PC-9 (cell line): ENCODE measurements at regions not wholly inside any gene's neighbourhood (a gene's known extent, or its start where the extent isn't known, plus 50 kb on each side); places are given as distances from the start of the nearest gene placed in this dataset.

Experiments
- BruUV-seq: library from RNA; stranded (reverse); fragments of 400-500 nt; replicated peaks from 2 replicates; lab custom pipeline; 2021; lab: Mats Ljungman, UMichigan
- CTCF ChIA-PET: fragments of 300-600 bp; sonication (Branson Sonifier 250); formaldehyde crosslinking; loops from one replicate; lab custom pipeline; 2022; ENCODE audit warnings: antibody characterized with exemption; lab: Charles Lee
- POLR2A ChIA-PET: fragments of 300-600 bp; sonication (Branson Sonifier 250); formaldehyde crosslinking; loops from one replicate; lab custom pipeline; 2022; ENCODE audit warnings: antibody characterized with exemption; ENCODE audit not compliant: unreplicated experiment; lab: Charles Lee
- DNase-seq, 2 experiments: peaks; one replicate each; pipeline versions ENCODE4 v3.0.0 to v3.0.0-alpha.2; 2015 to 2022; ENCODE audit warnings: mixed read lengths in 1 of 2
- H2AFZ ChIP-seq: fragments of 200-600 bp; sonication (generic); 2 replicates; pipeline ENCODE4 v1.8.1; 2017; ENCODE audit warnings: antibody characterized with exemption
- H3F3A ChIP-seq: fragments of 200-600 bp; sonication (generic); 2 replicates; pipeline ENCODE4 v1.8.1; 2017; ENCODE audit warnings: antibody characterized with exemption, mild to moderate bottlenecking, low read depth; ENCODE audit not compliant: insufficient read depth
- H3K27ac ChIP-seq: fragments of 200-600 bp; sonication (generic); 2 replicates; pipeline ENCODE4 v1.6.1; 2016; ENCODE audit warnings: mixed run types
- H3K27me3 ChIP-seq: fragments of 200-600 bp; sonication (generic); 2 replicates; pipeline ENCODE4 v1.6.1; 2016; ENCODE audit warnings: low read depth, mixed run types; ENCODE audit not compliant: insufficient read depth
- H3K36me3 ChIP-seq: fragments of 200-600 bp; sonication (generic); 2 replicates; pipeline ENCODE4 v1.6.1; 2016; ENCODE audit warnings: low read depth, mixed run types
- H3K4me1 ChIP-seq: fragments of 200-600 bp; sonication (generic); replicated peaks from 2 replicates; pipeline ENCODE4 v1.6.1; 2016; ENCODE audit warnings: mixed run types; ENCODE audit not compliant: insufficient read depth
- H3K4me2 ChIP-seq: fragments of 200-600 bp; sonication (generic); 2 replicates; pipeline ENCODE4 v1.6.1; 2017; ENCODE audit warnings: mixed run types
- H3K4me3 ChIP-seq: fragments of 200-600 bp; sonication (generic); 2 replicates; pipeline ENCODE4 v1.6.1; 2016; ENCODE audit warnings: mixed run types
- H3K79me2 ChIP-seq: fragments of 200-600 bp; sonication (generic); 2 replicates; pipeline ENCODE4 v1.6.1; 2017; ENCODE audit warnings: low read depth, mixed run types
- H3K9me2 ChIP-seq: fragments of 200-600 bp; sonication (generic); 2 replicates; pipeline ENCODE4 v1.8.1; 2017; ENCODE audit warnings: mild to moderate bottlenecking; ENCODE audit not compliant: insufficient read depth
- H3K9me3 ChIP-seq: fragments of 200-600 bp; sonication (generic); 2 replicates; pipeline ENCODE4 v1.8.1; 2016; ENCODE audit warnings: low read depth; ENCODE audit not compliant: insufficient read depth
- H4K20me1 ChIP-seq: fragments of 200-600 bp; sonication (generic); 2 replicates; pipeline ENCODE4 v1.8.1; 2017; ENCODE audit not compliant: insufficient read depth
- EZH2 ChIP-seq: fragments of 200-600 bp; sonication (generic); IDR thresholded peaks from 2 replicates; pipeline ENCODE4 v1.8.0; 2017; ENCODE audit warnings: antibody characterized with exemption, low read depth
- intact Hi-C: fragments of 100-400 bp; cut with micrococcal nuclease; formaldehyde crosslinking; loops from one replicate; pipeline ENCODE4 v1.10.0; 2022; ENCODE audit not compliant: unreplicated experiment
- TF ChIP-seq, protein P1 (sequence below): fragments of 200-600 bp; sonication (generic); conservative IDR thresholded peaks from 2 replicates; pipeline ENCODE4 v1.6.1; 2017; ENCODE audit warnings: mixed run types, antibody characterized with exemption, mild to moderate bottlenecking, moderate library complexity

DNA sequence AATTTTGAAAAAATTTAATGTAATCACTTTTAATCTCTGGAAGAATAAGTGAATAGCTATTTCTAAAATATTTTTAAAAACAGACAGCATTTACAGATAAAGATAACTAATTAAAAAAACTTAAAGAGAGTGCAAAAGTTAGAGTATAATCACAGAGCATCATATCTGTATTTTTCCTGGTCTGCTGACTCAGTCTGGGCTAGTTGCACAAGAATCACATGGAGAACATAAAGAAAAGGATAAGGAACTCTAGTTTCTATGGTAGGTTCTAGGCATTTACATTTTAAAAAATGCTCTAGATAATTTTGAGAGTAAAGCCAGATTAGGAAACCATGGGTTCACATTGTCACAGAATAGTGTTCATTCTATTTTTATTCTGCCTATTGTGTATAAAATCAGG, 347.4 kb downstream of the PSAT1 start:
- no peak overlapping the region for H3K4me2 ChIP-seq
- H3K9me3 ChIP-seq, result no peaks in the 10 kb centered on the region
- H3K27ac ChIP-seq, result no peak overlapping the region
- no peaks in the 10 kb centered on the region for H3K79me2 ChIP-seq
- no peaks in the 10 kb centered on the region for H3K9me2 ChIP-seq
- H2AFZ ChIP-seq, result no peak overlapping the region
- no TSS peak for BruUV-seq
- no peak for DNase-seq
- H3K4me1 ChIP-seq, result no peaks in the 10 kb centered on the region
- H3K36me3 ChIP-seq, result no peaks in the 10 kb centered on the region
- no peaks in the 10 kb centered on the region; the same call in 1 of the 2 replicates for H4K20me1 ChIP-seq
- no peak overlapping the region for H3K4me3 ChIP-seq
- ChIA-PET CTCF (no interaction called here), POLR2A (no interaction called here)
- H3K27me3 ChIP-seq, result peaks cover 26% of the 10 kb centered on the region
- intact Hi-C loops, result no loop called here
- TF ChIP-seq, protein P1, sequence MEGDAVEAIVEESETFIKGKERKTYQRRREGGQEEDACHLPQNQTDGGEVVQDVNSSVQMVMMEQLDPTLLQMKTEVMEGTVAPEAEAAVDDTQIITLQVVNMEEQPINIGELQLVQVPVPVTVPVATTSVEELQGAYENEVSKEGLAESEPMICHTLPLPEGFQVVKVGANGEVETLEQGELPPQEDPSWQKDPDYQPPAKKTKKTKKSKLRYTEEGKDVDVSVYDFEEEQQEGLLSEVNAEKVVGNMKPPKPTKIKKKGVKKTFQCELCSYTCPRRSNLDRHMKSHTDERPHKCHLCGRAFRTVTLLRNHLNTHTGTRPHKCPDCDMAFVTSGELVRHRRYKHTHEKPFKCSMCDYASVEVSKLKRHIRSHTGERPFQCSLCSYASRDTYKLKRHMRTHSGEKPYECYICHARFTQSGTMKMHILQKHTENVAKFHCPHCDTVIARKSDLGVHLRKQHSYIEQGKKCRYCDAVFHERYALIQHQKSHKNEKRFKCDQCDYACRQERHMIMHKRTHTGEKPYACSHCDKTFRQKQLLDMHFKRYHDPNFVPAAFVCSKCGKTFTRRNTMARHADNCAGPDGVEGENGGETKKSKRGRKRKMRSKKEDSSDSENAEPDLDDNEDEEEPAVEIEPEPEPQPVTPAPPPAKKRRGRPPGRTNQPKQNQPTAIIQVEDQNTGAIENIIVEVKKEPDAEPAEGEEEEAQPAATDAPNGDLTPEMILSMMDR, result no peak
- no peak for TF ChIP-seq EZH2
- no peaks in the 10 kb centered on the region for H3F3A ChIP-seq

DNA sequence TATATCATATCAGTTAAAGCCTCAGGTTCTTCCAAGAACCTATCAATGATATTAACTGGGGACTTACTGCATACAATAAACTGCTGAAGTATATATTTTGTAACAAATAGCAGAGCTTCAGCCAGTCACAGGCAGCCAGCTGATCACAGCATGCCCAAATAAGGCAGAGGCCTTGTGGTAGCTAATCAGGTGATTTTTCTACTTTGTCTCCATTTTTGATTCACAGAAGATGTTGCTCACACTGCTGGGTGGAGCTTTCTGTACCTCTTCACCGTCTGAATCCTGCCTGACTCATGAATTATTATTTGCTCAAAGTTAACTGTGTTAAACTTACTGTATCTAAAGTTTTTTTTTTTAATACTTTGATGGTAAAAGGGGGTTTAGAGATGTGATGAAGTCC, 357.4 kb downstream of the PSAT1 start:
- CTCF ChIA-PET, result no interaction called here
- TF ChIP-seq, protein P1, result no peak

DNA sequence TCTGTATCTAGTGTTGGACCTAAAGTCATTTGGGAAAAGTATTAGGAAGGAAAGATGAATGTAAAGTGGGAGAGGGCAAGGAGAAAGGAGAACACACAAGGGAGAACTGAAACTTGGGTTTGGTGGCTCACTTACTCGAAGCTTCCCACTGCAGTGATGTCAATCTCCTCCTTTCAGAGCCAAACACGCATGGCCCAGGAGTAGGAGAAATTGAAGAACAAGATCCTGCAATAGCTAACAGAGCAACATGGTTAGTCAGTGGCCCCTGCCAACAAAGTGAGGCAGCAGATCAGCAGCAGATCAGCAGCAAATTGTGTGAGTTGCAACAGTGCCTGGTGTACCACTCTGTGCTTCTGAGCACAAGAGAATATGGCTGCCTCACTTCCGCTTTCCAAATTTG, 366.4 kb downstream of the PSAT1 start:
- CTCF ChIA-PET, result no interaction called here
- Histone ChIP-seq H3K9me2 (no peaks in the 10 kb centered on the region), H3K27me3 (no peaks in the 10 kb centered on the region), H3K27ac (no peak overlapping the region), H2AFZ (no peak overlapping the region), H3K79me2 (no peaks in the 10 kb centered on the region), H3F3A (no peaks in the 10 kb centered on the region), H3K9me3 (no peaks in the 10 kb centered on the region), H3K36me3 (no peaks in the 10 kb centered on the region), H3K4me2 (no peak overlapping the region), H3K4me3 (no peak overlapping the region), H3K4me1 (no peaks in the 10 kb centered on the region; the same call in 1 of the 2 replicates), H4K20me1 (no peaks in the 10 kb centered on the region)
- intact Hi-C loops, result loop anchor here (10.0 kb wide), 1 partner anchor 59 kb away; no protein-coding TSS in a partner anchor
- POLR2A ChIA-PET, result no interaction called here
- no peak for TF ChIP-seq EZH2
- TF ChIP-seq, protein P1, result no peak
- no peak for DNase-seq
- BruUV-seq, result no TSS peak

More for the DNA sequence above, 357.4 kb downstream of the PSAT1 start:
- Histone ChIP-seq H3K4me3 (no peak overlapping the region), H3K79me2 (no peaks in the 10 kb centered on the region), H3K36me3 (no peaks in the 10 kb centered on the region), H4K20me1 (no peaks in the 10 kb centered on the region), H3K9me3 (no peaks in the 10 kb centered on the region), H3K4me1 (no peaks in the 10 kb centered on the region), H3K27ac (no peak overlapping the region), H3K4me2 (no peak overlapping the region), H3F3A (no peaks in the 10 kb centered on the region), H2AFZ (no peak overlapping the region), H3K27me3 (no peaks in the 10 kb centered on the region), H3K9me2 (no peaks in the 10 kb centered on the region)
- BruUV-seq, result no TSS peak
- POLR2A ChIA-PET, result no interaction called here
- intact Hi-C loops, result no loop called here
- DNase-seq, result no peak
